Activated CD8-positive, alpha-beta memory T cell treated with anti-CD3 and anti-CD28 coated beads for 36 hours (primary cell): ENCODE measurements at regions not wholly inside any gene's neighbourhood (a gene's known extent, or its start where the extent isn't known, plus 50 kb on each side); places are given as distances from the start of the nearest gene placed in this dataset.
"Not testable (repeated sequence)": the region's sequence is repeated elsewhere in the genome, so short reads cannot be mapped to it uniquely, and the experiment has no call there.

ENCODE experiments used
- CTCF ChIA-PET: fragments of 350-600 bp; sonication (Branson Sonifier 250); formaldehyde crosslinking; loops from one replicate; lab custom pipeline; 2021; ENCODE audit warnings: antibody characterized with exemption; lab: Charles Lee
- POLR2A ChIA-PET: fragments of 350-600 bp; sonication (Branson Sonifier 250); formaldehyde crosslinking; loops from one replicate; lab custom pipeline; 2021; ENCODE audit warnings: antibody characterized with exemption; lab: Charles Lee

- CTCF ChIA-PET, POLR2A ChIA-PET: not testable (repeated sequence)
Measured at GRCh38 chr9:97248252-97248651, 59.2 kb upstream of the CCDC180 start.

GRCh38 chr9:97243606-97244005 is 63.9 kb upstream of the CCDC180 start:
- ChIA-PET POLR2A (no interaction called here), CTCF (no interaction called here)

- CTCF ChIA-PET = interaction anchor here (0.7 kb wide), 1 partner anchor 558 kb away, joined by 3 read pairs; no protein-coding TSS in a partner anchor
- POLR2A ChIA-PET = not testable (repeated sequence)
Measured at GRCh38 chr9:97241430-97241829, 66.0 kb upstream of the CCDC180 start.

GRCh38 chr9:97237951-97238889 is 69.2 kb upstream of the CCDC180 start:
- CTCF ChIA-PET = no interaction called here

GRCh38 chr9:97237311-97237786 is 70.1 kb upstream of the CCDC180 start:
- ChIA-PET POLR2A (interaction anchor here (0.6 kb wide), 1 partner anchor 471 kb away, joined by 7 read pairs; no protein-coding TSS in a partner anchor), CTCF (no interaction called here)

More at GRCh38 chr9:97237951-97238889, 69.2 kb upstream of the CCDC180 start:
- POLR2A ChIA-PET = interaction anchor here (0.5 to 0.6 kb wide), 2 partner anchors 190 to 472 kb away, joined by 6 to 7 read pairs; no protein-coding TSS in a partner anchor

- POLR2A ChIA-PET, CTCF ChIA-PET: not testable (repeated sequence)
Measured at GRCh38 chr9:97233009-97233400, 74.5 kb upstream of the CCDC180 start.

- POLR2A ChIA-PET, CTCF ChIA-PET: not testable (repeated sequence)
Measured at GRCh38 chr9:97232060-97233008, 75.1 kb upstream of the CCDC180 start.

- POLR2A ChIA-PET = not testable (repeated sequence)
- CTCF ChIA-PET = interaction anchor here (1.3 kb wide), 1 partner anchor 341 kb away, joined by 4 read pairs; no protein-coding TSS in a partner anchor
Measured at GRCh38 chr9:97222393-97222792, 85.1 kb upstream of the CCDC180 start.

- CTCF ChIA-PET = interaction anchor here (1.3 to 1.4 kb wide), 2 partner anchors 341 to 365 kb away, joined by 4 to 6 read pairs; no protein-coding TSS in a partner anchor
- POLR2A ChIA-PET = not testable (repeated sequence)
Measured at GRCh38 chr9:97221478-97222355, 85.7 kb upstream of the CCDC180 start.

- POLR2A ChIA-PET = no interaction called here
- CTCF ChIA-PET = interaction anchor here (1.3 to 1.4 kb wide), 2 partner anchors 340 to 364 kb away, joined by 4 to 6 read pairs; no protein-coding TSS in a partner anchor
Measured at GRCh38 chr9:97220894-97221477, 86.5 kb upstream of the CCDC180 start.

- CTCF ChIA-PET = interaction anchor here (1.4 kb wide), 1 partner anchor 363 kb away, joined by 6 read pairs; no protein-coding TSS in a partner anchor
- POLR2A ChIA-PET = not testable (repeated sequence)
Measured at GRCh38 chr9:97220396-97220795, 87.1 kb upstream of the CCDC180 start.

- POLR2A ChIA-PET, CTCF ChIA-PET: not testable (repeated sequence)
Measured at GRCh38 chr9:97219443-97220140, 87.9 kb upstream of the CCDC180 start.

GRCh38 chr9:97215127-97215526 is 92.3 kb upstream of the CCDC180 start:
- CTCF ChIA-PET, POLR2A ChIA-PET: not testable (repeated sequence)

GRCh38 chr9:97214556-97214955 is 92.9 kb upstream of the CCDC180 start:
- CTCF ChIA-PET = not testable (repeated sequence)

GRCh38 chr9:97199683-97200082 is 107.8 kb upstream of the CCDC180 start:
- CTCF ChIA-PET = not testable (repeated sequence)

More at GRCh38 chr9:97214556-97214955, 92.9 kb upstream of the CCDC180 start:
- POLR2A ChIA-PET = not testable (repeated sequence)

GRCh38 chr9:97193767-97194166 is 113.7 kb upstream of the CCDC180 start:
- POLR2A ChIA-PET = not testable (repeated sequence)

More at GRCh38 chr9:97199683-97200082, 107.8 kb upstream of the CCDC180 start:
- POLR2A ChIA-PET = not testable (repeated sequence)

GRCh38 chr9:97188545-97188944 is 118.9 kb upstream of the CCDC180 start:
- CTCF ChIA-PET = no interaction called here

More at GRCh38 chr9:97193767-97194166, 113.7 kb upstream of the CCDC180 start:
- CTCF ChIA-PET = not testable (repeated sequence)

More at GRCh38 chr9:97188545-97188944, 118.9 kb upstream of the CCDC180 start:
- POLR2A ChIA-PET = no interaction called here
